HG03378 (cell line): ENCODE measurements at regions not wholly inside any gene's neighbourhood (a gene's known extent, or its start where the extent isn't known, plus 50 kb on each side); places are given as distances from the start of the nearest gene placed in this dataset.
"Not testable (repeated sequence)": the region's sequence is repeated elsewhere in the genome, so short reads cannot be mapped to it uniquely, and the experiment has no call there.

ENCODE experiments used
- ATAC-seq: cut with Tn5 transposase; IDR thresholded peaks from one replicate; pipeline ENCODE4 v1.9.1; 2021; ENCODE audit warnings: mild to moderate bottlenecking, moderate library complexity; ENCODE audit not compliant: unreplicated experiment

DNA sequence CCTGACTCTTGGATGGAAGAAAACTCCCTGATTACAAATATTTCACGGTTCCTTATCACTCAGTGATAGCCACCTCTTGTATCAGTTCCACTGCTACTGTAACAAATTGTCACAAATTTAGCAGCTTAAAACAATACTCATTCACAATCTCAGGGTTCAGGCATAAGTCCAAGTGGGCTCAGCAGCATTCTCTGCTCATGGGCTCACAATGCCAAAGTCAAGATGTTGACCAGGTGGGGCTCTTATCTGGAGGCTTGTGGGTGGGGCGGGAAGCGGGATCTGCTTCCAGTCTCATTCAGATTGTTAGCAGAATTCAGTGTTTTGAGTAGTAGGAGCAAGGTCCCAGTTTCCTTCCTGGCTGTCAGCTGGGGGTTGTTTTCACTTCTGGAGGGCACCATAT is 137.3 kb upstream of the FAM78B start:
- no peak for ATAC-seq

DNA sequence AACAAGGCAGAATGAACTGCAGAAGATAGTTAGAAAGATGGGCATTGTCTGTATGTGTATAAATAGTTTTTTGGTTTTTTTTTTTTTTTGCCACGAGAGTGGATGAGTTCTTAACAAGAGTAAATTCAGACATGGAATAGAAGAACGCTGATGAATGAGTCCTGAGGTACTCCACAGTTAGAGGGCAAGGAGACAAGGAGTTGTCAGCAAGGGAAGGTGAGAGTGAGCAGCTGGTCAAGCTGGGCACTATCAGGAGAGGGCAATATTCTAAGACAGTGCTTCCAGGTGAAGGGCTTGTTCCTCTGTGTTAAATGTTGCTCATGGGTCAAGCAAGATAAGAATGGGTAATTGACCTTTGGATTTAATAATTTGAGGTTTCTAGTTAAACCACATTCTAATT is 138.6 kb upstream of the FAM78B start:
- ATAC-seq, result no peak

DNA sequence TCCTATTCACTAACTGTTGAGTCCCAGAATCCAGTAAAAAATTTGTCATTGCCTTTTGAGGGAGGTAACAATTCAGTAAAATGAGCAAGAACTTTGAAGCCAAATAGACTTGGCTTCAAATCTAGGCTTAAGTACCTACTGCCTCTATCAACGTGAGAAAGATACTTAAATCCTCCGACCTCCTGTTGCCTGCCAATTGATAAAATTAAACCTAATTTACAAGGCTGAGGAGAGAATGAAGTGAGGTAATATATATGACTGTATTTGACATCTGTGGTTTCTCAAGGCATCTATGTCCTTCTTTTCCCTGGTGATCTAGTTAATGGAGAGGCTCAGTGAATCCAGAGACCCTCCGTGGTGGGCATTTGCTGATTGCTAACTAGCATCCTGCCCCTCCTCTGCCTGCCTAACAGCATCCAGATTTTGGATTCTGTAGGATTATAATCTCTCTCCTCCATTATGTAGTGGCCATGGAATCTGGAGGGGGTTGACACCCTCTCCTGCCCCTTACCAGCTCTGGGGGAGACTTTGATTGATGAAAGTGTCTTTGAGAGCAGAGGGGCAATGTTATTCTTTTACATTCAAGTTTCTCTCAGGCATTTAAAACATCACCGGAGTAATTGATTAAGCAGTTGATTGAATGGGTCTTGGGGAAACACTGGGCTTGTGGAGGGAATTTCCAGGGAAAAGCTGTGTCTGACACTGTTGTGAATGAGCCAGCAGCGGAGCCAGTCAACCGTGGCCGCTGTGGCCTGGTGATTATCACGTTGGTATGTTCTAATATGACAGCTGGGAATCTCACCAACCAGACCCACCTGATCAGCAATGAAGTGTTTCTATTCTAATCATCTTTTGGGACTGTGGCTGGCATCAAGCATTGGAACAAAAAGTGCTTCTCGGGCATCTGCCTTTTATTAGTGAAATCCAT is 140.7 kb upstream of the FAM78B start:
- no peak for ATAC-seq

DNA sequence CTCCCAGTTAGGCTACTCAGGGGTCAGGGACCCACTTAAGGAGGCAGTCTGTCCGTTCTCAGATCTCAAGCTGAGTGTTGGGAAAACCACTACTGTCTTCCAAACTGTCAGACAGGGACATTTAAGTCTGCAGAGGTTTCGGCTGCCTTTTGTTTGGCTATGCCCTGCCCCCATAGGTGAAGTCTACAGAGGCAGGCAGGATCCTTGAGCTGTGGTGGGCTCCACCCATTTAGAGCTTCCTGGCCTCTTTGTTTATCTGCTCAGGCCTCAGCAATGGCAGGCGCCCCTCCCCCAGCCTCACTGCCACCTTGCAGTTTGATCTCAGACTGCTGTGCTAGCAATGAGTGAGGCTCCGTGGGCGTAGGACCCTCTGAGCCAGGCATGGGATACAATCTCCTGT is 149.5 kb upstream of the FAM78B start:
- not testable (repeated sequence) for ATAC-seq

DNA sequence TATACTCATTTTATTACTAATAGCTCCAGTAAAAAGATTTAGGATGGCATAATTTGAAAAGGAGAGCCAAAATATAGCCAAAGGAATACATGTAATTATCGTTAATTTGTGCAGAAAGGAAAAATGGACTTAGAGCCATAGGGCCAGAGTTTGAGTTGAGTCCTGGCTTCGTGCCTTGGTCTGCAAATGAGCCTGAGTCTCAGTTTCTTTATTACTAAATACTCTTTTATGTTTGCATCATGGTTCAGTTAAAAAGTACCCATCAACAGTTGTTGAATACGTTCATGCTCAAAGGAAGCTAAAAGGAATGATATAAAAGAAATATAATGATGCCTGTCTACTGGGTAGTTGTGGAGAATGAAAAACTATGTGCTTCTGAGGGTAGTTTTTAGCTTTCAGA is 155.7 kb upstream of the FAM78B start:
- no peak for ATAC-seq

DNA sequence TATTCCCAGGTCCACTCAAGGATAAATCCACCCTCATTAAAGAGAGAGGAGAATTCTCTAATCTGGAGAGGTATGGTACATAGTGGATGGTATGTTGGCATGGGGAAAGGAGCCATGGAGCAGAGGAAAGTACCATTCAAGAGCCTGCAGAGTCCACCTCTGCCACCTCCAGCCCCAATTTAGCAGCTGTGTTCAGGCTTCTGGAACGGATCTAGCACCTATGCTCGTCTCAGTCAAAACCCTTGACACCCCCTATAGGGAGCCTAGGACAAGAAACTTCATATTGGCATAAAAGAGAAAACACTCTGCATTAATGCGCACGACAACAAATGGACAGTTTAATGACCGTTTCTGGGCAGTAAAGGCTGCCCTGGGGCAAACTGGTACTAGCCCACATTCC is 161.1 kb upstream of the FAM78B start:
- ATAC-seq, result no peak

DNA sequence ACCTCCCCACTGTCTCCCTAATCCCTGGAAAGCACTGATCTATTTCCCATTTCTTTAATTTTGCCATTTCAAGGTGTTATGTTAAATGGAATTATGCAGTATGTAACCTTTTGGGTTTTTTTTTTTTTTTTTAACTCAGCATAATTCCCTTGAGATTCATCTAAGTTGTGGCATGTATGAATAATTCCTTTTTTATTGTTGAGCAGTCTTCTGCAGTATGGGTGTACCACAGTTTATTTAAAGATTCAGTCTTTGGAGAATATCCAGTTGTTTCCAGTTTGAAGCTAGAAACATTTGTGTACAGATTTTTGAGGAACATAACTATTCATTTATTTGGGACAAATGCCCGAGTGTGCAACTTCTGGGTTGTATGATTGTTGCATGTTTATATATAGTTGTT is 162.2 kb upstream of the FAM78B start:
- ATAC-seq, result no peak

DNA sequence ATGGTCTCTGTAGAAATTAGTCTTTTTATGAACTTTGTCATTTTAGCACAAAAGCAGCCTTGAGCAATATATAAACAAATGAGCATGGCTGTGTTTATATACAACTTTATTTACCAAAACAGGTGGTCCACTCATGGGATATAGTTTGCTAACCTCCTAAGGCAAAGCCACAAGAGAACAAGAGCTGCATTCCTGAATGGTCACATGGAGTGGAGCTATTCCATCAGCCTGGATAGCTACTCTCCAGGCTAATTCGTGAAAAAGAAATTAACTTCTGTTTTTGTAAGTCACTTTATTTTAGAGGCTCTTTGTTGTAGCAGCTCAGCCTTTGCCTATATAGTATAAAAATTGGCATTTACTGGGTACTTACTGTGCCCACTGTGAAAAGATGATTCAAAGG is 163.3 kb upstream of the FAM78B start:
- no peak for ATAC-seq

DNA sequence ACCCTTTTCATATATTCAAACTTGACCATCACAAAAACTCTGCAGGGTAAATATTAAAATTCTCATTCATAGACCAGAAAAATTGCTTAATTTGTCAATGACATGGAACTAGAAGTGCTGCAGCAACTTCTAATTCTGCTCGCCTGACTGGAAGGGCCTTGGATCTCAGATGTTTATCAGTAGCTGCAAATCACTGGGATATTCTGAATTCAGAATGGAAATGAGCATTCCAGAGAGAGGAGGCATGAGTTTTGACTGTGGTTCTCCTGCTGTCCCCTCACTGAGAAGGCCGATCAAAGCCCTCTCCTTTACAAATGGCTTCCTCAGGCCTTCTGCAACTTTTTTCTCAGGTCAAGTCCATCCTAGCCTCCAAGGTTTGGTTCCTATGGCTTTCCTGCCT is 171.3 kb upstream of the FAM78B start:
- ATAC-seq, result no peak

DNA sequence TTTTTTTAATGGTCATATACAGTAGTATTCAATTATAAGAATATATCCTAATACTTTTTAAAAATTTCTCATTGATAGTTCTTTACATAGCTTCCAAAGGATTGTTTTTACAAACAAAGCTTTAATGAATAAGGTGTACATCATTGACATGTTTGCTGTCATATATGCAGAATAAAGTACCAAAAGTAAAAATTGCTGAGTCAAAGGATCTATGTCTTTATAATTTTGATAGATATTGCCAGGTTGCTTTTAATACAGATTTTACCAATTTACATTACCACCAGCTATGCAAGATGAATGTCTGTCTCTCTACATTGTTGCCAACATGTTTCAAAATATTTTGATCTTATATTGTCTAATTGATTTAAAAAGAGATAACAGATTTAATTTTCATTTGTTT is 173.9 kb upstream of the FAM78B start:
- no peak for ATAC-seq

DNA sequence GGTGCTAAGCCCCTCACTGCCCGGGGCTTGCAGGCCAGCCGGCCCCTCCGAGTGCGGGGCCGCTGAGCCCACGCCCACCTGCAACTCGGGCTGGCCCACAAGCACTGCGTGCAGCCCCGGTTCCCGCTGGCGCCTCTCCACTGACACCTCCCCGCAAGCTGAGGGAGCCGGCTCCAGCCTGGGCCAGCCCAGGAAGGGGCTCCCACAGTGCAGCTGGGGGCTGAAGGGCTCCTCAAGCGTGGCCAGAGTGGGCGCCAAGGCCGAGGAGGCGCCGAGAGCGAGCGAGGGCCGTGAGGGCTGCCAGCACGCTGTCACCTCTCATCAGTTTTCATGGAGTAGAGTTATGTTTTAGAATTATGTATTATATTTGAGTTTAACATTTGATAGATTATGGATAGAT is 176.5 kb upstream of the FAM78B start:
- ATAC-seq, result no peak

DNA sequence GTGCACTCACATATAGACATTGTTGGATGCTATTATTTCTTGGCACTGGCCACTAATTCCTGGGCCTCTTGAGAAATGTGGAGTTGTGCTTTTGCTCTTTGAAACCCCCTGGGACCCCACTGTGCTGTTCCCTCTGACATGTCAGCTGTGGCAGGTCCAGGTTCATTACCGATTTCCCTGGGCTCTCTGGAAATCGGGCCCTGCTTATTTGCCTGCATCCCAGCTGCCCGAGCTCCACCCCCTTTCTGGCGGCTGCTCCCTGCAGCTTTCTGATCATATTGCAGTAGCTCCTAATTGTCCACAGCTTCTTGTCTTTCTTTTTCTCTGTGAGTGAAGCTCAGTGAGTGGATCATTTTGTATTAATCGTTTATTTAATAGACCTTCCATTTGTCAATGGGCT is 183.7 kb upstream of the FAM78B start:
- no peak for ATAC-seq

DNA sequence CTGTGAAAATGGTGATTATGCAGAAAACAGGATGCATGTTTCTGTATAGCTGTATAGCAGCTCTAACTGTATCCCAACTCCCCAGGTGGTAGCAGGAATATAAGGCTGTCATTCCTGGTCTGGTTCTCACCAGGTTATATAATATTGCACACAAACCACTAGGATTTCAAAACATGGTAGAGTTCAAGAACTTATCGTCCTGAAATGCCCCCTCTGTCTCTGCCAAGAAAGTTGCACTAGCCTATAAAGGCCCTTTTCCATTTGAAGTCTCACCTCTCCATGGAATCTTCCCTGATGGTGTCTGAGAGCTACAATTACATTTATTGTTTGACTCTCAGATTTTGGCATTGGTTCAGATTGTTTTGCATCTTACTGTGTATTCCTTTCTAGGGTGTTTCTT is 184.9 kb upstream of the FAM78B start:
- no peak for ATAC-seq

DNA sequence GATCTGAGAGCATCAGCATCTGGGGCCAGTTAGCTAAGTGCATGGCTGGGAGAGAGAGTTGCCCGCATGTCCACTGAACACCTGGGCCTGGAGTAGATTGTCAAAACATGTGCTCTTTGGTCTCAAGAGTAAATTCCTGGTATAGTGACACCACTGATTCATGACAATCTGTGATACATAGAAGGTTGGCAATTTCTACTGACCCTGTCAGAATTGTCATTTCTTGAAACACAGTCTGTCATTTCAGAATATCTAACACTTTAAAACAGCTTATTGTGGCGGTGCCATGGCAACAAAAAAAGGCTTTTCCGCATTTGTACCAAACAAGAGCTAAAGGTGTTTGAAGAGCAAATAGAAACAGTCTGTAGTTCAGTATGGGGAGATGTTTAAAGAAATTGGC is 186.4 kb upstream of the FAM78B start:
- ATAC-seq, result no peak

DNA sequence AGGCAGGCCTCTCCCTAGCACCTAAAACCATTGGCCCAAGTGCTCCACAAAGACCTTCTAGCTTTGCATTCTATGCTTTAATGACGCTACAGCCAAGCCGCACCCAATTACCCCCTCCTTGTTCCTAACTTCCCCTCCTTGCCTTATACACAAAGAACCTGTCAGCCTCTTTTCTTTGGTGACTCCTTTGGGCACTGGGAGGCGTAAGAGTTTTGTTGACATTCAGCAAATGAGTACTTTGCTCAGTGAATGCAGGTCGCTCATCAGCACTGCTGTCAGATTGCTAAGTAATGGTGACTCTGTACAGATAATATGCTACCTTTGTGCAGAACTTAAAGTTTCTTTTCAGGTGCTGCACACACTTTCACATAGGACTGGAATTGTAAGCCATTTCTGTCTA is 187.6 kb upstream of the FAM78B start:
- ATAC-seq, result no peak

DNA sequence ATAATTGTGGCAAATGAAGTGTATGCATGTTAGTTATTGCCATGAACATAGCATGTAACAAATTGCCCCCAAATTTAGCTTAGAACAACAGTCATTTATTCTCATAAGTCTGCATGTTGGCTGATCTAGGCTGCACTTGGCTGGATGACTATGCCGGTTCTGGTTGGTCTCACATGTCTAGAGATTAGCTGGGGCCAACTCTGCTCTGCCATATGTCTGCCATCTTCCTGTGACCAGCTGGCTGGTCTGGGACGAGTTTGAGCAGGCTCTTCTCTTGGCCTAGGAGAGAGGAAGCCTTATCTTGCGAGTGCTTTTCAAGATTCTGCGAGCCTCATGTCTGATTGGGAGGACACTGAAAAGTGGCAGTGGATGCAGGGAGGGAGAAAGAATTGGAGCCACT is 198.3 kb upstream of the FAM78B start:
- ATAC-seq, result no peak

DNA sequence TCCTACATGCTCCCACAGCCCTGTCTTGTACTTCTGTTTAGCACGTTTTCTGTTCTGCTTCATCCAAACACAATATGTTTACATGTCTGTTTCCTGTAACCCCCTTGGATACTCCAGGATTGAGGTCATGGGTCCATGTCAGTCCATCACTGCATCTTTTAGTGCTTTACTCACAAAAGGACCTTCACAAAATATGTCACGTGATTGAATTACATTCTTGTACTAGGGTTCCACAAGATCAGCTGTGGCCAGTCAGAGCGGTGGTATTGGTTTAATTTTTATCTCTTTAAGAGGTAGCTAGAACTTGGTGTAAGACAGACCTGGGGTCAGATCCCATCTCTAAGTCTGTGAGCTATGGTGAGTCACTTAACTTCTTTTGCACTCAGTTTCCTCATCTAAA is 201.2 kb upstream of the FAM78B start:
- ATAC-seq, result no peak

DNA sequence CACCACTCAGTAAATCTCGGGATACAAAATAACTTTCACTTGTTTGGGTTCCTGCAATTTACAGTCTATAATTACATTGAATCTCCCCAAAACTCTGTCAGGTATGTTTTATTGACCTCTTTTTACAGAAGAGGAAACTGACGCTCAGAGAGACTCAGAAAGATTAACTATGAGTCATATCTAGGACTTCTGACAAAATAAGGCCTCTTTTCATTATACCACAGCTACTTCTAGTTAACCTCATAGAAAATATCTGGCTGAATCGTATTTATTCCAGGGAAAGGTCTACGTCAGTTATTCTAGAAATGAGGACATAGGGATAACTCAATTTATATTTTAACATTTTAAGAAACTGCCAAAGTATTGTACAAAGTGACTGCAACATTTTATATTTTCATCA is 211.1 kb upstream of the FAM78B start:
- no peak for ATAC-seq

DNA sequence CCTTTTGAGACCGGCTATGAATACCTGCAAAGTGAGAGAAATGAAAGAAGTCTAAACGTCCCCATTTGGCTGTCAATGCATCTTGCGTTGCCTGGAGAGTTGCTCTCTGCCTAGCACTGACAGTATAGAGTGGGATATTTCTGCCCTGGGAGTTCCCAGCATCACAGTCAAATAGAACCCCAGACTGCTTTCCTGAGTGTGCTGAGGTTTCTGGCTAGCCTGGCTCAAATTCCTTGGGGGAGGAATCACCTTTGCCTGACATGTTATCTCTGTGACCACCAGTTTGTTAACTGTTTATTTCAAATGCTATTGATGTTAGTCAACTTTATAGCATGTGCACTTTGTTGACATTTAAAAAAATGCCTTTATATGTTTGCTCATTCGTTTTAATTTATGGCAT is 212.0 kb upstream of the FAM78B start:
- no peak for ATAC-seq

DNA sequence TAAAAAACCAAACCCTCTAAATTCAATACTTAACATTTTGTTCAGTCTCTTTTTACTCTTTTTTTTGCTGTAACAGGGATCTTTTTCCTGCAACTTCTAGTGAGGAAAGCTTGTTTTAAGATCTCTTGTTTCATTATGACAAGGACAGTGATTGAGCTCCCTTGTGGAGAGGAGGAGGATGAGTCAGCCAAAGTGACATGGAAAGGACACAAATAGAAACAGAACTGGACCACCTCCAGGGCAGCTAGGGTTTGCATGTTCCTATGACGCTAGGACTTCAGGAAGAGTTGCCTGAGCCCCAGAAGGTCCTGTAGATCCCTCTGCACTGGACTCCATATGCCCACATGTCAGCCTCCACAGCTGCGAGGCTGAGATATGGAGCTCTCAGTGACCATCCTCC is 212.6 kb upstream of the FAM78B start:
- no peak for ATAC-seq

DNA sequence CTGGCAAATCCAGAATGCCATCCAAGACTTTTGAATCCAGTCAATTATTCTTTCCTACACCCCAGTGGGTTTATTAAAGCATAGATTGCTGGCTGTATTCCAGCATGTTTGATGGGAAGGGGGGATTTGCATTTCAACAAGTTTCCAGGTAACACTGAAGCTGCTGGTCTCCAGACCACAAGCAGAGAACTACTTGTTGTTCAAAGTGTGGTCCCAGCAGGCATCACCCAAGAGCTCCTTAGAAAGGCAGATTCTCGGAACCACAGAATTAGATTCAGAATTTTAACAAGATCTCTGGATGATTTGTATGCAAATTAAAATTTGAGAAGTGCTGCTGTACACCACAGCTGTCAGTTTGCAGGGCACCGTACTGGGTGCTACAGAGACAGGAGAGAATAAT is 216.3 kb upstream of the FAM78B start:
- ATAC-seq, result no peak

DNA sequence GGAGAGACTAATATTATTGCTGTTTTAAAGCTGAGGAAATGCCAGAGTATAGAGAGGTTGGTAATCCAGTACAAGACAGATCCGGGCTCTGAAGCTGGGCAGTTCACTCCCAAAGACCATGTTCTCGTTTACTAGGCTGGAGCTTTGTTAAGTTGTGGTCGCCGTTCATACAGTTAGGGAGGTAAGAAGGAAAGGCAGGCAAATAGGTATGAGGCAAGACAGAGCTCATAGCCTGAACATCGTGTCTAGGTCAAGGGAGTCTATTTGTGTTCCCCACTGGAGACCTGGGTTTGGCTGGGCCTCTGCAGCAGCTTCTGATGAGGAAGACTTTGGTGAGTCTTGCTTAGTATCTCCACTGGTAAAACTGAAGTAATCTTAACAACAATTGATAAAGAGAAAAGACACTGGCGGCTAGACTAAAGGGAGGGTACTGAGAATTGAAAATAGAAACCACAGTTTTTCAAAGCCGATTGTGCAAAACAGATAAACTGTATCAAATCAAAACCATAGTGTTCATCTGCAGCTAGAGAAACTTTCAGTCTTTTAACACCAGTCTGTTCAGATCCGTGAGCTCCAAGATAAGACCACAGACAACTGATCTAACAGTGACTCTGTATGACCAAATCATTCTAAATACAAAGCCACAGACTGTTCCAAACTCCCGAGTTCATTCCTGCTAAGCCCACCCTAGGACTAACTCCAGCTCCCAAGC is 217.0 kb upstream of the FAM78B start:
- ATAC-seq, result no peak
